ENCODE measurements at regions not wholly inside any gene's neighbourhood (a gene's known extent, or its start where the extent isn't known, plus 50 kb on each side); places are given as distances from the start of the nearest gene placed in this dataset.

DNA sequence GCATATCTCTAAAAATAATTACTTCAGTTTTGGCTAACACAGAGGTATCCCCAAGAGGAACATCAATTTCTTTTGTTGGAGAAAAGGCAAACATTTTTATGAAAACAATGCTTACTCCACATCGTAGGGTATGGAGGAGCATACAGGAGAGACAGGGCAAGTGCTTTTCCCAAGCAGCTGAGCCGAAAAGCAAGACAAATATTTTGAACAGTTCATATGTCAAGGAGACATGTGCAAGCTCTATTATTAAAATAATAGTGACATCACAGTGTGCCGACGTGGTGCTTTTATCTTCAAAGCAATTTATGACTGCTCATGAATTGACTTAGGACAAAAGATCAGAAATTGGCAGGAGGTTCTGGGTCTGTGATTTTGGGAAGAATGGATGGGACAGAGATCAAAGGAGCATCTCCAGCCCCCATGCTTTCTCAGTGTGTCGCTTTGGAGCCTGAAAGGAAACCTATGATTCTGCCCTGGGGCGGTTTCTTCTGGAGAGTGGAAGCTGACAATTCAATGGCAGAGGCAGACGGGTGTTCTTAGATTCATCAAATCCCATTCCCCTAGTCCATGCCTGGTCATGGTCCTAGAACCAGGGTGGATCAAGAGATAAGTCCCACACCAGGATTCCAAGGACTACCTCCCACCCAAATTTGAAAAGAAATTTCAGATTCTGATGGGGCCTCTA lies 97.1 kb downstream of the JCAD start:
- no peak for DNase-seq

DNA sequence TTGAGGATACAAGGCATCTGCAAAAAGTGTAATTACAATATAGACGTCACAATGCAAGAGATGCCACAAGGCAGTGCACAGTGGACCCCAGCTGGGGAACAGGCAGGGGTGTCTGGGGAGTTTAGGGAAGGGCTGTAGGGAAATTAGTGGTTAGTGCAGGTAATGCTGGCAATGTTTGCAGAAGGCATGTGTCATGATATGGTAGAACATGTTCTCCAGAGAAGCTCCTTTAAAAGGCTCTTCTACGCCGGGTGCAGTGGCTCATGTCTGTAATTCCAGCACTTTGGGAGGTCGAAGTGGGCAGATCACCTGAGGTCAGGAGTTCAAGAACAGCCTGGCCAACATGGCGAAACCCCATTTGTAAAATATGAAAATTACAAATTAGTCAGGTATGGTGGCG lies 98.0 kb downstream of the JCAD start:
- no peak for DNase-seq

DNA sequence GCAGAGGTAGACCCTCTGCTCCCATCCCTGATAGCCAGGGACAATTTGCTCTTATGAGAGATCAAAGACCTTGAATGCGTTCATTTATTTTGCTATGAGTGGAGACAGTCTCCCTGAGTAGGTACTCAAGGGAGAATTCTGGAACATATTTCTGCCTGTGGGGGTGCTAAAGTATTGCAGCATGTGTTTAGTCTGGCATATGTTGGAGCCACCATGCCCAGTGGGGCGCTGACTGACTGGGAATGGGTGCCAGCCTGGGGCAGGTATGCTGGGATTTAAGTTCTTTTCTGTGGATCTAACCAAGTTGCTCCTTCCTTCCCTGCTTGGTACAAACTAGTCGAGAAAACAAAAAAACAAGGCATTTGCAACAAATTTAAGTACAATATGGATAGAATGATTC lies 99.1 kb downstream of the JCAD start:
- no peak for DNase-seq

DNA sequence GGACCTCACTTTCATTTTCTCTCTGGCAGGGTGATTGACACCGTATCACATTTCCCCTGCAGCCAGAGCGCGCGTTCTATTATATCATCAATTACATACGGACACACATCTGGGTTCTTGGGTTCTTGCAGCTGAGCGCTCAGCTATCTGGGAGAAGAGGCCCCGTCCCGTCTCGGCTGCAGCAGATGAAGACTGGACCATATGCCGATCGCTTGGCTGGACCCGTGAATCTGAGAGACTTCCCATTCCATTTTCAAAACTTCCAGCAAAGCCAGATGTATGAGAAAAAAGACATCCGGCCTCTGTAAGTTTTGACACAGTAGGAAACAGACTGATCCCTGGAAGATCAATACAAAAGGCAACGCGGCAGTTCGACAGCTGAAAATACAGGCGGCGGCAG lies 99.8 kb downstream of the JCAD start:
- DNase-seq, result no peak

DNA sequence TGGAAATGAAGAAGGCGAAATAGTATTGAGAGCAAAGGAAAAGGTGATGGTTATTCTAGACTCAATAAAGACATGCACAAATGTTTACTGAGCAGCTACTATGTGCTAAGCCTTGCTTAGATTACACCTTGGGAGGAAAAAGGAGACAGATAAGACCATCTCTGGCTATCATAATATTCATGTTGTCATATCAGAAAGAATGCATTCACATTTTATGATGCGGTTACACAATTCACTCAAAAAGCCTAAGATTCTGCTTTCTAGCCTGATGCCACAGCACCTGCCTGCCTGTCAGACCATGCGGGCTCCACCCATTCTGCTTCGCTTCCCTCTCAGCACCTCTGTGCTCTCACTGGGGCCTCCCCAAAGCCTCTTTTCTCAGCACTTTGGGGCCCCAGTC lies 100.9 kb downstream of the JCAD start:
- DNase-seq, result no peak

DNA sequence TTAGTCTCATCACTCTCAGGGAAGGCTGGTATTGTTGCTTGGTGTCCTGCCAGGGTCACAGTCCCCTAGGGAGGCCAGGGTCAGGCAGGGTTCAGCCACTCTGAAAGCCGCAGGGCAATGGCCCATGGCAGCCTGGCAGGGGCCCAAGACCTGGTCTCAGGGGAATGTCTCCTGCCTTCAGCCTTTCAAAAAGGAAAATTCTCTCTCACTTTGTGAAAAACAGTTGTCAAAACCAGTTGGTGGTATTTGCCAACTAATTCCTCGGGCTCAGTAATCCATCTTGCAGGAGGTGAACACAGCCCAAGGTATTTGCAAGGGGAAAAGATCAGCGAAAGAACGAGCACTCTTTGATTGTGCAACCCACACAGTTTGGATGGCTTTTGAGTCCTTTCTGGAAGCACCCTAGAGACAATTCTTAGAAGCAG lies 101.5 kb downstream of the JCAD start:
- DNase-seq, result no peak

DNA sequence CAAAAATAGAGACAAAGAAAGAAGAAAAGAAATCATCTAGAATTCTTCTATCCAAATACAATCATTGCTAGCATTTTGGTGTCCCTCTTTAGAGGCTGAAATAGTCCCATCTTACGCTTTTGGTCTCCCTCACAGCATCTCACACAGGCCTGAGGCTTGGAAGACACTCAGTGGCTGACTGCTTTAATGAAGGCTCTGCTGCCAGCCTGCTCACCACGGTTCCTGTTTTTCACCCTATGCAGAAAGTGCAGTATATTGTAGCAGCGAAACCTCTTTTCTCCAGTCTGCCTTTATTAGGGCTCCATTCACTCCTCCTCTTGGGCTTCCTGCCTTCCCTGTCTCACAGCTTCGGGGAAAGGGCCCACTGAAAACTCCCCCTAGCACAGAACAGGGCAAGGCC lies 102.2 kb downstream of the JCAD start:
- DNase-seq, result no peak

DNA sequence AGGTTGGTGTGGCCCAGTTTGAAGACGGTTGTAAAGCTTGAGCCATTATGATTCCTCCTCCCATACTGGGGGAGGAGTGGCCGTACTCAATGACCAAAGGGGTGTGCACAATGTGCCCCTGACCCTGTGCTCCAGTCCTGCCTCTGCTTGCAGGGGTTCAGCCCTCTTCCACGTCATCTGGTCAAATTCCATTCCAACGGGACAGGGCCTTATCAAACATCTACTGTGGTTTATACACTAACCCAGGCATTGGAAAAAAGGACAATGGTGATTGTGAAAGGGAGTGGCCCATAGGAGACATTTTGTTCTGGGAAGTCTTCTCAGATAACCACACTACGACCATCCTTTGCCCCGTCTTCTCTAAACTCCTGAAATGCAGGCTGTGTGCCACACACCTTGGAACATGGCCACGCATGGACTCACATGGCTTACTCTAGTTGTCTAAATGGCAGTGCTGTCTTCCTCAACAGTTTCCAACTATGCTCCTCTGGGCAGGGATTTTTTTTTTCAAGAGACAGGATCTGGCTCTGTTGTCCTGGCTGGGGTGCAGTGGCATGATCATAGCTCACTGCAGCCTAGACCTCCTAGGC lies 103.0 kb downstream of the JCAD start:
- DNase-seq, result no peak

DNA sequence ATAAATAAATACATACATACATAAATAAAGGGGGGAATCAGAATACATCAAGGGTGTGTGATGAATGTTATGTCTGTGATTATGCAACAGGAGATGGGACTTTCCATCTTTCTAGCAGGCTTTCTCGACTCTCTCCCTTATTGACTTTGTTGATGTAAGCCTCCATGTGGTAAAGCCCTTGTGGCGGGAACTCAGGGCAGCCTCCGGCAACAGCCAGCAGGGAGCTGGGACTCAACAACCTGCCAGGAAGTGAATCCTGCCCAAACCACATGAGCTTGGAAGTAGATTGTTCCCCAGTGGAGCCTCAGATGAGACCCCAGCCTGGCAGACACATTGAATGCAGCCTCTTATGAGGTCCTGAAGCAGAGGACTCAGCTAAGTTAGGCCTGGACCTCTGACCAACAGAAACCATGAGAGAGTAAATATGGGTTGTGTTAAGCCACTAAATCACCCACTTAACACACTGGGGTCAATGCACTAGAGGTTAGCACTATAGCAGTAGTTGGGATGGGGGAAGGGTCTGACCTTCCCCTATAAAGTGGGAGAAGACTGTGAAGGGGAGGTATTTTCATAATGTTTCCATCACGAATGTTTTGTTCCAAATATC lies 104.0 kb downstream of the JCAD start:
- no peak for DNase-seq

DNA sequence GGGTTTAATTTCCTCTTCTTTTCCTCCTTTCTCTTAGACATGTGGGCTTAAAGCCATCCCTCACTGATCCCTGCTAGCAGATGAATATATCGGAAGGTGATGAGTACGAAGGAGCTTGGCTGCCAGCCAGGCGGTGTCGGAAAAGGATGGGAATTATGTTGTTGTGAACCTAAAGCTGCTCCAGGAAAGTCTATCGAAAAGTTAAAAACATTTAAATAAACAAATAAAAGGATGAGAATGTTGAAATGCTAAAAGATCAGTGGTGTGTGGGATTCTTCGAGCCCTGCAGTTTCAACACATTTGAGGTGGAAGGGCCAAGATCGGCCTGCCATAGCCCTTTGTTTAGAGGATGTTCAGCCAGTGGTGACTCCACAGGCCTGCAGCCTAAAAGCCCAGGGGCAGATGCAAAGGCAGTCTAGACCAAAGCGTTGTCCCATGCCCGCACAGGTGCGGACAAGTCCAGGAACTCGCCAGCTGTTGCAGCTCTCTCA lies 107.9 kb downstream of the JCAD start:
- no peak for DNase-seq

DNA sequence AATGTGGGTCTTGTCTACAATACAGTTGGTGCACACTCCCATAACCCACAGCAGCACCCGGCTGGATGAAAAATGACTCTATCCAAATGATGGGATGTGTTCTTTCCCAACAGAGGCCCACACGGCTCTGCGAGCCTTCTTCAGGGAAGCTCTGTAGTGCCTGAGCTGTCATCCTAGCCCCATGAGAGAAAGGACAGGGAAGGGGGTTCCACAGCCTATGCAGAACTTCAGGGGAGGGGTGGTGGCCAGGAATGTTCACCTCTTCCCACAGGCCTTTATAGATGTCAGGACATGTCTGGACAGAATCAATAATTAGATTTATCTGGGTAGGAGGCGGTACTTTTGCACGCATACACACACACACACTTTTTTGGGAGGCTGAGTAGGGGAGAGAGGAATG lies 109.0 kb downstream of the JCAD start:
- DNase-seq, result no peak

DNA sequence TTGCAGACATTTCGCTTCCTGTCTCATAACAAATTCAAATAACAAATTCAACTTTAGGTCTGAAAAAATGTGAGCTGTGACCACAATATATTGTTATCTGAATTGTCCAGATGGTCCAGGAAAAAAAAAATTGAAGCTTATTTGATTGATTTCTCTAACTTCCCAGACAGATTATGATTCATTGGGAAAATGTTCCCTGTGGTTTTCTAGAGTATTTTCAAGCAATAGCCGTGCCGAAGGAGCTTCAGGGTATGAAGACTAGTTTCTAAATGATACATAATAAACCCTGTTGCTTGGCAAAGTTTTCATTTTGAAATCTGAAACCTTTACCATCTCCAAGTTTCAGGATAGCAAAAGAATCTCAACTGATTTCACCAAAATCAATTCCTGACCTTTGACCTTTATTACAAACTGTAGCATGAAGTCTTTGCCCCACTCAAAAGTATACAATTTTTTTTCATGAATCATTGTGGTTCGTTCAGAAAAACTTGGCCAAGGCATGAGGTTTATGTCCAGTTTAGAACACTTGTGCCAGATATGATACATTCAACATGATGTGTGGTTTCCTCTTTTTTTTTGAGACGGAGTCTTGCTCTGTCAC lies 109.9 kb downstream of the JCAD start:
- DNase-seq, result no peak

DNA sequence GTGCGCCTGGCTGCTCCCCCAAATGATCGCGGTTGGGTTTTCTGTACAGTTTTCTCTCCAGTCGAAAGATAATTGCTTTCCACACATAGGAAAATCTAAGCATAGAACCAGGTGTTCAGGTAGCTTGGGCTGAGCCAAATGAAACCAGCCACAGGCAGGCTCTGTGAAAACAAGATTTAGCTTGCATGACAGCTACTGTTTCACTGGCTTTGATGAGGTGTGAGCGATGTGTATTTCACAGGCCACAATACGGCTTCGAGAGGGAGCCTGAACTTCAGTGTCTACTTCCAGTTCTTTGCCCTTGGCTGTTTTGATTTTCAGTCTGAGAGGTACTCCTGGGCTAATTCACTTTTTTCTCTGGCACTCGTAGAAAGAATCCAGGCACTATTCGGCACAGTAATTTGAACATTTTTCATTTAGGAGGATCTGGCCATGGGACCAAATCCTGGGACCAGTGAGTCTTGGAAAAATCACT lies 110.5 kb downstream of the JCAD start:
- DNase-seq, result no peak

DNA sequence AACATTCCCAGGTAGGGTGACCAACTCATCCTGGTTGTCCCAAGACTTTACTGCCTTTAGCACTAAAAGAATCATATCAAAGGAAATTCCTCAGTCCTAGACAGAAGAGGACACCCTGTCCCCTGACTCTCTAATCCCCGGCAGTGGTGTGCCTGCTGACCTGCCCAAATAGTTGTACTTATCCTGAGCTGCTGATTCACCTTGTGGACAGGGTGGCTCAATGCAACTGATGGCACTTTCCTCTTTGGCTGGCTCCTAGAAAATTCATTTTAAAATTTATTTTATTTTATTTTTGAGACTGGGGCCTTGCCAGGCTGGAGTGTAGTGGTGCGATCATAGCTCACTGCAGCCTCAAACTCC lies 111.7 kb downstream of the JCAD start:
- no peak for DNase-seq

DNA sequence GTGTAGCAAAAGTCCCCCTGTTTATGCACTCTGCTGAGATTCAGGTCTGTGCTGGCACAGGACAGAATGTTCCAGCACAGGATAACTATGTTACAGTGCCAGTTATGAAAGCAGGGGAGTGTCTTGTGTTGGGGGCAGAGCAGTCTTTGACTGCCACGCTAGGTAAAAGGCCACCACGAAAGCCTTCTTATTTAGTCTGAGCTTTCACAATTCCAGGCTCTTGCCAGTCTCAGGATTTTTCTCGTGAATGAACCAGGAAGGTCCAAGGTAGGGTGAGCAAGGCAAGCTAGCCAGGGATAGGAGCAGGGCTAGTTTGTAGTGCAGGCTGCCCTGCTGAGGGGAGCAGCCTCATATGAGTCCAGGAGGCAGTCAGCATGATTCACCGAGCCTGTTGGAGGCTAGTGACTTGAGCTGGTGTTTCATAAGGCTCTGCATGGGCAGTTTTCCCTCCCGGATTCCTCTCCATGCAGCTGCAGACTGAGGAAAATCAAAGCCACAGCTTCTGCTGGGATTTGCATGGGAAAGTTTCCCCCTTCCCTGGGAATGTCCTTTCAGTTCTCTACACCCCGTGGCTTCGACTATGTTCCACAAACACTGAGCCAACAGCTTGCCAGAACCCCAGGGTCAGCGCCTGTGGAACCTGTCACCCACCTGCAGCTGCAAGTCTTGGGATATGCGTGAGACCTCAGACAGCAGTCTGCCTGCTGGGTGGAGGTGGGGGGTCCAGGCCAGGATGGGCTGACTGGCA lies 112.3 kb downstream of the JCAD start:
- no peak for DNase-seq

DNA sequence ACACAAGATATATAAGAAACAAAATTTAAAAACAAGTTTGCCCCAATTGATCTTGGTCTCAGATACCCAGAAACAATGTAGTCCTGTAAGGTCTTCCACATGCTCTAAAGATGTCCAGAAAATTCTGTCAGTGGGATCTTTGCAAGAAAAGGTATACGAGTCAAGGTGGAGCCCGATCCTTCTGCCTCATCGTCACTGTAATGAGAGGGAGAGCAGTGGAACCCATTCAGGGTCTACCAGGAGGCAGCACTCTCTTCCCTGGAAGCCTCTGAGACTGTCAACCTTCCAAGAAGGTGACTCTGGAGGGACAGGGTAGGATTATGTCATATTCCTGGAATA lies 112.8 kb downstream of the JCAD start:
- no peak for DNase-seq

DNA sequence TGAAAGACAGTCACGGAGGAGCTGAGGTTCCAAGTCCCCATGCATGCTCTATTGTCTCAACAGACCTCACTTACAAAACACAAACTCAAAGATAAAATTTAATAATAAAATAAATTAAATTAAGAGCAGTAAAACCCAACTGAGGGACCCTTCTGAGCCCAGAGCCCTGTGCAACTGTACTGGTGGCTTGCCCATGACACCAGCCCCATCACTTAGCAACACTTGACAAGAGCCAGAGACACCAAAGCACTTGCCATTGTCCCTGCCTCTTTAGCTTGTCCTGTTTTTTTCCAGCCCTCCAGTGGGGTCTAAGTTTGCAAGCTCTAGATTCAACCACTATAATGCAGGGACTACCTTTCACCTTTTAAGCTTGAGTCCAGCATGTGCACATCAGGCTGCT lies 117.9 kb downstream of the JCAD start:
- DNase-seq, result no peak

DNA sequence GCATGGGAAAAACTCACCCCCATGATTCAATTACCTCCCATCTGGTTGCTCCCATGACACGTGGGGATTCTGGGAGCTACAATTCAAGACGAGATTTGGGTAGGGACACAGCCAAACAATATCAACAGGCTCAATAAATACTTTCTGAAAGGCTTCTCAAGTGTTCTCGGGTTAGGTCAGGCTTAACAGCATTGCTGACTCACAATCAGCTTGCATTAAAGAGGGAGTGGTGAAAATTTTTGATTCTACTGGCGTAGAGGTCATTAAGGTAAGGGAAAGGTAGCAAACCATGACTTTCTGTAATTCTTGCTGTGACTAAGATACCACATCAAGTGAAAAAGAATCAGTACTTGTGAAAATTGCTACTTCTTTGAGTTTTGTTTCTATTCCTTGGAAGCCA lies 126.4 kb downstream of the JCAD start:
- no peak for DNase-seq

DNA sequence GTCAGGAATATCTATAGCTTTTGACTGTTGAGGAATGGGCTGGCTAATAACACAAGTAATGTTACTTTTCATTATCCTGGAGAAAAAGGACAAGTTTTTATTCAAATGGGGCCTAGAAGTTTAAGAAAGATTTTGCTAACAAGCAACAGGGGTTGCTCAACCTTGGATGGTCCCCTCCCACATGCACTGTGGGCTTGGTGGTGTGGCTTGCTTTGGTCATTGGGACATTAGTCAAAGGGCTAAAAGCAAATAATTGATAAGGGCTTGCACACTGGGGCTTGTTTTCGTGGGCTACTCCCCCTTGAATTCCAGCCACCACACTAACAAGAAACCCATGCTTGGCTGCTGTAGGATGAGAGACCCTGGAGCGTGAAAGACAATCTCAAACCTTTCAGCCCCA lies 127.6 kb downstream of the JCAD start:
- no peak for DNase-seq

DNA sequence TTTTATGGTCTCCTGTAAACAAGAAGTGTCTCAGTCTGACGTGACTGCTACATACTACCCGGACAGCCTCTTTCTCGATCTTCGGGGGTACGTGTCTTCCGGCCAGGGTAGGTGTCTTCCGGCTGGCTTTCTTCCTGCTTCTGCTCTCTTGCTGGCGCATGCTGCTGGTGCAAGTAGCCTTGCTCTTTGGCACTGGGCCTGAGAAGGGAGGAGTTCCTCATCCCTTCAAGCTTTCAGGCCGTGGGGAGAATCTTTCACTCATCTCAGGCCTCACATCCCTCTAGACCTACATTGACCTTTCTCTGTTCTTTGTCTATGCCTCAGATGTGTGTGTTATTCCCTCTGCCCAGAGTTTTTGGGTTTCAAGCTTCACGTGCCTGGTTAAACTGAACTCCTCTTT lies 130.4 kb downstream of the JCAD start:
- DNase-seq, result no peak

DNA sequence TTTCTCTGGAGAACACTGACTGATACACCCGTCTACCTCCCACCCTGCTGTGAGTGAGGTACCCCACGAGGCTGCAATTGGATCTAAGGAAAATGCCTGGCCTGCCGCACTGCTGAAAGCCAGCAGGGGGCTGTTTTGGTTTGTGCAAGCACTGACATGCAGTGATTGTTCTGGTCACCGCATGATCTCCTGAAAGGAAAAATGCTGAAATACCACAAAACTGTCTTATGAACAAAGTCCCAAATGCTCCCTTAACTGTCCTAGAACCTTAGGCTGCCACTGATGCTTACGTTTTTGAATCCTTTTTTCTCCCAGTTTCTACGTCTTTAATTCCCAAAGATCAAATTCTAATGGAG lies 132.7 kb downstream of the JCAD start:
- no peak for DNase-seq

DNA sequence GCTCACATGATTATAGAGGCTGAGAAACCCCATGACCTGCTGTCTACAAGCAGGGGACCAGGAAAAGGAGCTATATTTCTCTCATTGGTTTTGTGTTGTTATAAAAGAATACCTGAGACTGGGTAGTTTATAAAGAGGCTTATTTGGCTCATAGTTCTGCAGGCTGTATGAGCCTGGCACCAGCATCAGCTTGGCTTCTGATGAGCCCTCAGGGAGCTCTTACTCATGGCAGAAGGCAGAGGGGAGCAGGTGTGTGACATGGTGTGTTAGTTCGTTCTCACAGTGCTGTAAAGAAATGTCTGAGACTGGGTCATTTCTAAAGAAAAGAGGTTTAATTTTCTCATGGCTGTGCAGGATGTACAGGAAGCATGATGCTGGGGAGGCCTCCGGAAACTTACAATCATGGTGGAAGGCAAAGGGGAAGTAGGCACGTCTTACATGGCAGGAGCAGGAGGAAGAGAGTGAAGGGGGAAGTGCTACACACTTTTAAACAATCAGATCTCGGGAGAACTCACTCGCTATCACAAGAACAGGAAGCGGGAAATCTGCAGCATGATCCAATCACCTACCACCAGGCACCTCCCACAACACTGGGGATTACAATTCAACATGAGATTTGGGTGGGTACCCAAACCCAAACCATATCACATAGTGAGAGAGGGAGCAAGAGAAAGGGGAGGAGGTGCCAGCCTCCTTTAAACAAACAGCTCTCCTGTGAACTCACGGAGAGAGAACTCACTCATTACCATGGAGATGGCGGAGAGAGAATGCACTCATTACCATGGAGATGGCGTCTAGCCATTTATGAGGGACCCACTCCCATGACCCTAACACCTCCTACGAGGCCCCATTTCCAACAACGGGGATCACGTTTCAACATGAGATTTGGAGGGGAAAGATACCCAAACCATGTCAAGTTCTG lies 133.4 kb downstream of the JCAD start:
- no peak for DNase-seq

DNA sequence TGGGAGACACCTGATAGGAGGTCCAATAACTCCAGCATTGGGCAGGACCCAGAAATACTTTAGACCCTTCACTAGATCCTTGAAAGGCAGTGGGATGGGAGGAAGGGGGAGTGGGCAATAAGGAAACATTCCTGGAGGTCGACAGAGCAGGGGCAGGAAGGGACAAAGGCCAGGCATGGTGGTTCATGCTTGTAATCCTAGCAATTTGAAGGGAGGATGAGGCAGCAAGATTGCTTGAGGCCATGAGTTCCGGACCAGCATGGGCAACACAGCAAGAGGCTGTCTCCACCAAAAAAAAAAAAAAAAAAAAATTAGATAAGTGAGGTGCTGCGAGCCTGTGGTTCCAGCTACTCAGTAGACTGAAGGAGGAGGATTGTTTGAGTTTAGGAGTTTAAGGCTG lies 134.9 kb downstream of the JCAD start:
- DNase-seq, result no peak
